HEK293T (cell line): ENCODE measurements at regions not wholly inside any gene's neighbourhood (a gene's known extent, or its start where the extent isn't known, plus 50 kb on each side); places are given as distances from the start of the nearest gene placed in this dataset.

Experiments
- BHLHE40 ChIP-seq: fragments of 450-650 bp; IDR thresholded peaks from 2 replicates; pipeline ENCODE4 v1.6.1; 2016; ENCODE audit warnings: mild to moderate bottlenecking, moderate library complexity, borderline replicate concordance
- ELF4 ChIP-seq: fragments of 450-650 bp; IDR thresholded peaks from 2 replicates; pipeline ENCODE4 v1.6.1; 2017; ENCODE audit warnings: antibody characterized with exemption
- LEF1 ChIP-seq: fragments of 450-650 bp; IDR thresholded peaks from 2 replicates; pipeline ENCODE4 v1.6.1; 2017; ENCODE audit warnings: mild to moderate bottlenecking, borderline replicate concordance

GRCh38 chr6:74606582-74607071, 599.2 kb downstream of the COL12A1 start:
- TF ChIP-seq ELF4 (no peak), BHLHE40 (no peak), LEF1 (no peak)
